Lower lobe of right lung (tissue), 2 donors: ENCODE measurements at regions not wholly inside any gene's neighbourhood (a gene's known extent, or its start where the extent isn't known, plus 50 kb on each side); places are given as distances from the start of the nearest gene placed in this dataset.

Experiments
- ATAC-seq, 2 donors: fragments of 200-7000 bp; cut with Tn5 transposase; one replicate each; pipeline ENCODE4 v1.9.1; 2020 to 2022; ENCODE audit warnings: mild to moderate bottlenecking in 2 of 2, moderate library complexity in 2 of 2
- DNase-seq: peaks from one replicate; pipeline ENCODE4 v3.0.0-alpha.2; 2020
- H3K27ac ChIP-seq: fragments of 200-600 bp; one replicate; pipeline ENCODE4 v1.8.0; 2022
- H3K27me3 ChIP-seq: fragments of 200-600 bp; one replicate; pipeline ENCODE4 v1.8.0; 2022; ENCODE audit warnings: low read depth
- H3K36me3 ChIP-seq: fragments of 200-600 bp; one replicate; pipeline ENCODE4 v1.8.0; 2022; ENCODE audit warnings: mild to moderate bottlenecking
- H3K4me1 ChIP-seq: fragments of 200-600 bp; one replicate; pipeline ENCODE4 v1.8.0; 2022
- H3K4me3 ChIP-seq: fragments of 200-600 bp; one replicate; pipeline ENCODE4 v1.8.0; 2022; ENCODE audit warnings: mild to moderate bottlenecking
- H3K9me3 ChIP-seq: fragments of 200-600 bp; one replicate; pipeline ENCODE4 v1.8.0; 2022
- CTCF ChIP-seq: fragments of 200-600 bp; IDR thresholded peaks from one replicate; pipeline ENCODE4 v1.8.0; 2022; ENCODE audit warnings: antibody characterized with exemption, mild to moderate bottlenecking
- intact Hi-C: fragments of 100-400 bp; cut with DNase I; formaldehyde crosslinking; loops from one replicate; pipeline ENCODE4 v1.11.0; 2022
- donor health status: DM: no; HTN: yes; CAD: no; lungs with severe emphysema.

GRCh38 chr21:19807201-19807600 lies 1191.0 kb upstream of the NCAM2 start:
- Histone ChIP-seq H3K36me3 (no peaks in the 10 kb centered on the region), H3K4me3 (no peak overlapping the region), H3K27ac (no peak overlapping the region), H3K27me3 (no peaks in the 10 kb centered on the region), H3K4me1 (no peaks in the 10 kb centered on the region), H3K9me3 (no peaks in the 10 kb centered on the region)
- no peak for TF ChIP-seq CTCF
- intact Hi-C loops = no loop called here
- DNase-seq (no peak), ATAC-seq (no peak)

- Histone ChIP-seq H3K4me3 (no peak overlapping the region), H3K9me3 (no peaks in the 10 kb centered on the region), H3K27ac (no peak overlapping the region), H3K27me3 (no peaks in the 10 kb centered on the region), H3K4me1 (no peaks in the 10 kb centered on the region), H3K36me3 (no peaks in the 10 kb centered on the region)
- intact Hi-C loops = no loop called here
- TF ChIP-seq CTCF = no peak
- no peak for ATAC-seq
- no peak for DNase-seq
Measured at GRCh38 chr21:19810779-19811178, 1187.4 kb upstream of the NCAM2 start.

GRCh38 chr21:19830446-19830845 lies 1167.8 kb upstream of the NCAM2 start:
- Histone ChIP-seq H3K27me3 (no peaks in the 10 kb centered on the region), H3K27ac (no peak overlapping the region), H3K36me3 (no peaks in the 10 kb centered on the region), H3K4me3 (no peak overlapping the region), H3K9me3 (no peaks in the 10 kb centered on the region), H3K4me1 (no peaks in the 10 kb centered on the region)
- intact Hi-C loops = no loop called here
- no peak for TF ChIP-seq CTCF
- ATAC-seq (no peak), DNase-seq (no peak)

- no peaks in the 10 kb centered on the region for H3K36me3 ChIP-seq
- H3K27me3 ChIP-seq = no peaks in the 10 kb centered on the region
- no peaks in the 10 kb centered on the region for H3K9me3 ChIP-seq
- DNase-seq (no peak), ATAC-seq (no peak)
- H3K4me3 ChIP-seq = no peak overlapping the region
- peaks cover 5% of the 10 kb centered on the region for H3K4me1 ChIP-seq
- intact Hi-C loops = no loop called here
- no peak for TF ChIP-seq CTCF
- H3K27ac ChIP-seq = no peak overlapping the region
Measured at GRCh38 chr21:19832551-19832950, 1165.7 kb upstream of the NCAM2 start.

- no peak for TF ChIP-seq CTCF
- H3K27ac ChIP-seq = no peak overlapping the region
- no peaks in the 10 kb centered on the region for H3K9me3 ChIP-seq
- H3K36me3 ChIP-seq = no peaks in the 10 kb centered on the region
- peaks cover 5% of the 10 kb centered on the region for H3K4me1 ChIP-seq
- H3K27me3 ChIP-seq = no peaks in the 10 kb centered on the region
- DNase-seq = no peak
- intact Hi-C loops = no loop called here
- H3K4me3 ChIP-seq = no peak overlapping the region
- no peak for ATAC-seq
Measured at GRCh38 chr21:19833082-19833481, 1165.1 kb upstream of the NCAM2 start.

- no peaks in the 10 kb centered on the region for H3K9me3 ChIP-seq
- TF ChIP-seq CTCF = no peak
- intact Hi-C loops = no loop called here
- H3K27ac ChIP-seq = no peak overlapping the region
- ATAC-seq = no peak
- no peak for DNase-seq
- no peaks in the 10 kb centered on the region for H3K36me3 ChIP-seq
- H3K4me3 ChIP-seq = no peak overlapping the region
- no peaks in the 10 kb centered on the region for H3K27me3 ChIP-seq
- no peaks in the 10 kb centered on the region for H3K4me1 ChIP-seq
Measured at GRCh38 chr21:19842601-19843000, 1155.6 kb upstream of the NCAM2 start.
